SK-N-SH (cell line): ENCODE measurements at regions not wholly inside any gene's neighbourhood (a gene's known extent, or its start where the extent isn't known, plus 50 kb on each side); places are given as distances from the start of the nearest gene placed in this dataset.

Experiments
- CTCF ChIA-PET: fragments of 300-600, 350-600 bp; formaldehyde crosslinking; extraction: SDS; loops from one replicate; lab custom pipeline; 2021; lab: Yijun Ruan, JAX
- POLR2A ChIA-PET: fragments of 350-600 bp; sonication (Branson Sonifier 250); formaldehyde crosslinking; extraction: SDS; loops from one replicate; lab custom pipeline; 2020; ENCODE audit warnings: antibody characterized with exemption, inconsistent platforms; lab: Yijun Ruan, JAX
- DNase-seq: peaks from one replicate; pipeline ENCODE4 v3.0.0; 2012
- H2AFZ ChIP-seq: fragments of 200-600 bp; sonication (generic); 2 replicates; pipeline ENCODE4 v1.8.1; 2016; ENCODE audit warnings: antibody characterized with exemption, mild to moderate bottlenecking, low read depth
- H3F3A ChIP-seq: fragments of 200-600 bp; sonication (generic); replicated peaks from 2 replicates; pipeline ENCODE3; 2016; ENCODE audit warnings: antibody characterized with exemption, mild to moderate bottlenecking; ENCODE audit not compliant: insufficient read depth
- H3K27ac ChIP-seq, 2 experiments: fragments of 200-500 bp in 1 of 2; fragments of 200-600 bp in 1 of 2; sonication (Bioruptor generic) in 1 of 2; sonication (generic), shearing (Covaris generic) in 1 of 2; 2 replicates each; pipeline versions ENCODE4 v1.5.1 to v1.6.1; 2014 to 2016; ENCODE audit warnings: low read depth in 2 of 2, inconsistent platforms in 1 of 2, low read length in 1 of 2, mild to moderate bottlenecking in 1 of 2, mixed read lengths in 1 of 2
- H3K27me3 ChIP-seq: fragments of 200-600 bp; sonication (generic), shearing (Covaris generic); 2 replicates; pipeline ENCODE4 v1.6.1; 2016; ENCODE audit warnings: mixed run types; ENCODE audit not compliant: insufficient read depth
- H3K36me3 ChIP-seq, 2 experiments: fragments of 200-500 bp in 1 of 2; fragments of 200-600 bp in 1 of 2; sonication (Bioruptor generic) in 1 of 2; sonication (generic) in 1 of 2; replicated peaks in 1 of 2; 2 replicates each; pipeline versions ENCODE3 to v1.5.1; 2014 to 2016; ENCODE audit warnings: low read length in 1 of 2, mild to moderate bottlenecking in 1 of 2; ENCODE audit not compliant: insufficient read depth in 2 of 2, control insufficient read depth in 1 of 2
- H3K4me1 ChIP-seq, 2 experiments: fragments of 200-500 bp in 1 of 2; fragments of 200-600 bp in 1 of 2; sonication (Bioruptor generic) in 1 of 2; sonication (generic), shearing (Covaris generic) in 1 of 2; 2 replicates each; pipeline versions ENCODE4 v1.5.1 to v1.6.1; 2014 to 2016; ENCODE audit warnings: low read depth in 1 of 2, low read length in 1 of 2, mixed run types in 1 of 2; ENCODE audit not compliant: insufficient read depth in 2 of 2, control insufficient read depth in 1 of 2
- H3K4me2 ChIP-seq: fragments of 200-600 bp; sonication (generic), shearing (Covaris generic); 2 replicates; pipeline ENCODE4 v1.6.1; 2017; ENCODE audit warnings: mixed run types
- H3K4me3 ChIP-seq, 2 experiments: fragments of 200-500 bp in 1 of 2; fragments of 200-600 bp in 1 of 2; sonication (Bioruptor generic) in 1 of 2; sonication (generic), shearing (Covaris generic) in 1 of 2; 2 replicates each; pipeline versions ENCODE4 v1.5.1 to v1.8.1; 2014 to 2016; ENCODE audit warnings: low read depth in 2 of 2, inconsistent platforms in 1 of 2, low read length in 1 of 2, mild to moderate bottlenecking in 1 of 2, mixed read lengths in 1 of 2, moderate library complexity in 1 of 2
- H3K79me2 ChIP-seq: fragments of 200-600 bp; sonication (generic); 2 replicates; pipeline ENCODE4 v1.8.1; 2017; ENCODE audit warnings: mild to moderate bottlenecking; ENCODE audit not compliant: insufficient read depth
- H3K9ac ChIP-seq: fragments of 200-600 bp; sonication (generic); 2 replicates; pipeline ENCODE4 v1.6.1; 2017; ENCODE audit warnings: mixed run types
- H3K9me2 ChIP-seq: fragments of 200-600 bp; sonication (generic); 2 replicates; pipeline ENCODE4 v1.6.1; 2017; ENCODE audit warnings: mixed run types
- H3K9me3 ChIP-seq: fragments of 200-600 bp; sonication (generic); 2 replicates; pipeline ENCODE4 v1.6.1; 2017; ENCODE audit warnings: mixed run types, mild to moderate bottlenecking, moderate library complexity
- H4K20me1 ChIP-seq: fragments of 200-600 bp; sonication (generic); 2 replicates; pipeline ENCODE4 v1.6.1; 2017; ENCODE audit warnings: mild to moderate bottlenecking, mixed run types; ENCODE audit not compliant: insufficient read depth
- ELF1 ChIP-seq: IDR thresholded peaks from 2 replicates; pipeline ENCODE4 v1.4.0; 2012
- EP300 ChIP-seq, 2 experiments: IDR thresholded peaks; 2 replicates each; pipeline versions ENCODE4 v1.4.0 to v1.6.1; 2012; ENCODE audit warnings: borderline replicate concordance in 1 of 2, low read depth in 1 of 2, low read length in 1 of 2
- FOSL2 ChIP-seq: IDR thresholded peaks from 2 replicates; pipeline ENCODE4 v1.4.0; 2012; ENCODE audit warnings: low read depth, mild to moderate bottlenecking, moderate library complexity, borderline replicate concordance
- FOXJ3 ChIP-seq: sonication (generic); formaldehyde crosslinking; IDR thresholded peaks from 2 replicates; pipeline ENCODE4 v1.5.1; 2020; ENCODE audit warnings: mild to moderate bottlenecking, missing genetic modification reagents
- FOXM1 ChIP-seq: IDR thresholded peaks from 2 replicates; pipeline ENCODE4 v1.4.0; 2012; ENCODE audit warnings: low read depth, mild to moderate bottlenecking
- GABPA ChIP-seq: IDR thresholded peaks from 2 replicates; pipeline ENCODE4 v1.4.0; 2012; ENCODE audit warnings: low read depth, mild to moderate bottlenecking
- GATA2 ChIP-seq: sonication (generic); formaldehyde crosslinking; IDR thresholded peaks from 2 replicates; pipeline ENCODE4 v1.5.0; 2020; ENCODE audit warnings: mild to moderate bottlenecking, missing genetic modification reagents
- JUND ChIP-seq: IDR thresholded peaks from 2 replicates; pipeline ENCODE4 v1.4.0; 2012
- MEF2A ChIP-seq: IDR thresholded peaks from 2 replicates; pipeline ENCODE4 v1.4.0; 2012; ENCODE audit warnings: low read depth, borderline replicate concordance
- MXI1 ChIP-seq: IDR thresholded peaks from 2 replicates; pipeline ENCODE4 v1.6.1; 2012; ENCODE audit warnings: mild to moderate bottlenecking, low read depth, low read length, improper control_type of control experiment
- NRF1 ChIP-seq: IDR thresholded peaks from 2 replicates; pipeline ENCODE4 v1.6.1; 2012; ENCODE audit warnings: low read depth, mild to moderate bottlenecking, low read length
- POLR2AphosphoS5 ChIP-seq: IDR thresholded peaks from 2 replicates; pipeline ENCODE4 v1.6.1; 2012; ENCODE audit warnings: low read depth, low read length
- RFX5 ChIP-seq: IDR thresholded peaks from 2 replicates; pipeline ENCODE4 v1.6.1; 2012; ENCODE audit warnings: mild to moderate bottlenecking, improper control_type of control experiment, low read length
- RXRA ChIP-seq: IDR thresholded peaks from 2 replicates; pipeline ENCODE4 v1.4.0; 2012; ENCODE audit warnings: low read depth, mild to moderate bottlenecking, borderline replicate concordance
- SIN3A ChIP-seq: IDR thresholded peaks from 2 replicates; pipeline ENCODE4 v1.6.1; 2012; ENCODE audit warnings: low read depth, mild to moderate bottlenecking, low read length, moderate library complexity, borderline replicate concordance
- SMC3 ChIP-seq: IDR thresholded peaks from 2 replicates; pipeline ENCODE4 v1.6.1; 2012; ENCODE audit warnings: low read depth, low read length, improper control_type of control experiment
- TCF12 ChIP-seq: IDR thresholded peaks from 2 replicates; pipeline ENCODE4 v1.4.0; 2012
- YY1 ChIP-seq: IDR thresholded peaks from 2 replicates; pipeline ENCODE4 v1.4.0; 2012; ENCODE audit warnings: low read depth, mild to moderate bottlenecking
- WGBS: methylation state at CpG from one replicate; pipeline ENCODE4 v1.1.6; 2017; ENCODE audit warnings: low lambda C conversion rate; 5-methylcytosine and 5-hydroxymethylcytosine counted together
- TF ChIP-seq, protein P1 (sequence below): IDR thresholded peaks from 2 replicates; pipeline ENCODE4 v1.4.0; 2012; ENCODE audit warnings: low read depth
- TF ChIP-seq, protein P2 (sequence below): IDR thresholded peaks from 2 replicates; pipeline ENCODE4 v1.6.1; 2012; ENCODE audit warnings: mild to moderate bottlenecking, low read depth, low read length, moderate library complexity
- TF ChIP-seq, protein P3 (sequence below): IDR thresholded peaks from 2 replicates; pipeline ENCODE4 v1.4.0; 2012; ENCODE audit warnings: low read depth, borderline replicate concordance

DNA sequence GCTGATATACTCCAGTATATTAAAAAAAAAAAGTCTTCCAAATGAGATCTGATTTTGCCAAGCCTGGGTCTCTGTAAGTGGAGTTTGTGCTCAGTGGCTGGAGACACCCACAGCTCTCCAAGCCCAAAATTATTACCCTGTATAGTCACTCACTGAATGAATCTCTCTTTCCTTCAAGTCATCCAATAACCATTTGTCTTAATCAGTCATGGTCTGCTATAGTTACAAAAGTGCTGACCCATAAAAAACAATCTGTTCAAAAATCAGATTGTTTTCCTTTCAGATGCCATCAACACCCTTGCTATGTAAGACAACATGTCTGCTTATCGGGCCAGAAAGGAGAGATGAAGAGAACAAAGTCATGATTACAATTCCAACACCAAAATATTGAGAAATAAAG is 159.4 kb upstream of the FST start:
- Histone ChIP-seq H4K20me1 (no peaks in the 10 kb centered on the region), H3F3A (peaks cover 3% of the 10 kb centered on the region), H3K9ac (no peak overlapping the region), H3K27me3 (no peaks in the 10 kb centered on the region), H3K4me2 (no peak overlapping the region)
- POLR2A ChIA-PET: no interaction called here
- TF ChIP-seq RXRA (no peak), YY1 (no peak), FOXJ3 (CRISPR knock-in tag) (no peak), EP300 (IDR thresholded peaks at IDR 0.05; ENCODE audit: borderline replicate concordance in 1 of 2, low read depth in 1 of 2, low read length in 1 of 2) (no peak), SMC3 (no peak), JUND (no peak), SIN3A (no peak), TCF12 (no peak), GATA2 (CRISPR knock-in tag) (no peak), MXI1 (no peak), FOSL2 (no peak), GABPA (no peak), FOXM1 (no peak), MEF2A (no peak), POLR2AphosphoS5 (no peak)
- TF ChIP-seq, protein P1, sequence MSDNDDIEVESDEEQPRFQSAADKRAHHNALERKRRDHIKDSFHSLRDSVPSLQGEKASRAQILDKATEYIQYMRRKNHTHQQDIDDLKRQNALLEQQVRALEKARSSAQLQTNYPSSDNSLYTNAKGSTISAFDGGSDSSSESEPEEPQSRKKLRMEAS: no peak
- TF ChIP-seq, protein P2, sequence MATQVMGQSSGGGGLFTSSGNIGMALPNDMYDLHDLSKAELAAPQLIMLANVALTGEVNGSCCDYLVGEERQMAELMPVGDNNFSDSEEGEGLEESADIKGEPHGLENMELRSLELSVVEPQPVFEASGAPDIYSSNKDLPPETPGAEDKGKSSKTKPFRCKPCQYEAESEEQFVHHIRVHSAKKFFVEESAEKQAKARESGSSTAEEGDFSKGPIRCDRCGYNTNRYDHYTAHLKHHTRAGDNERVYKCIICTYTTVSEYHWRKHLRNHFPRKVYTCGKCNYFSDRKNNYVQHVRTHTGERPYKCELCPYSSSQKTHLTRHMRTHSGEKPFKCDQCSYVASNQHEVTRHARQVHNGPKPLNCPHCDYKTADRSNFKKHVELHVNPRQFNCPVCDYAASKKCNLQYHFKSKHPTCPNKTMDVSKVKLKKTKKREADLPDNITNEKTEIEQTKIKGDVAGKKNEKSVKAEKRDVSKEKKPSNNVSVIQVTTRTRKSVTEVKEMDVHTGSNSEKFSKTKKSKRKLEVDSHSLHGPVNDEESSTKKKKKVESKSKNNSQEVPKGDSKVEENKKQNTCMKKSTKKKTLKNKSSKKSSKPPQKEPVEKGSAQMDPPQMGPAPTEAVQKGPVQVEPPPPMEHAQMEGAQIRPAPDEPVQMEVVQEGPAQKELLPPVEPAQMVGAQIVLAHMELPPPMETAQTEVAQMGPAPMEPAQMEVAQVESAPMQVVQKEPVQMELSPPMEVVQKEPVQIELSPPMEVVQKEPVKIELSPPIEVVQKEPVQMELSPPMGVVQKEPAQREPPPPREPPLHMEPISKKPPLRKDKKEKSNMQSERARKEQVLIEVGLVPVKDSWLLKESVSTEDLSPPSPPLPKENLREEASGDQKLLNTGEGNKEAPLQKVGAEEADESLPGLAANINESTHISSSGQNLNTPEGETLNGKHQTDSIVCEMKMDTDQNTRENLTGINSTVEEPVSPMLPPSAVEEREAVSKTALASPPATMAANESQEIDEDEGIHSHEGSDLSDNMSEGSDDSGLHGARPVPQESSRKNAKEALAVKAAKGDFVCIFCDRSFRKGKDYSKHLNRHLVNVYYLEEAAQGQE: no peak
- TF ChIP-seq, all 33 proteins: peak for 0
- 53% methylated on average over 1 of the region's 1 CpG for WGBS
- Histone ChIP-seq H3K4me3 (no peak overlapping the region), H2AFZ (no peak overlapping the region), H3K36me3 (no peaks in the 10 kb centered on the region), H3K4me1 (no peaks in the 10 kb centered on the region; a peak in 1 of 4 replicates), H3K9me3 (no peaks in the 10 kb centered on the region), H3K79me2 (no peaks in the 10 kb centered on the region), H3K27ac (no peak overlapping the region), H3K9me2 (no peaks in the 10 kb centered on the region)
- no peak for DNase-seq
- CTCF ChIA-PET: no interaction called here

DNA sequence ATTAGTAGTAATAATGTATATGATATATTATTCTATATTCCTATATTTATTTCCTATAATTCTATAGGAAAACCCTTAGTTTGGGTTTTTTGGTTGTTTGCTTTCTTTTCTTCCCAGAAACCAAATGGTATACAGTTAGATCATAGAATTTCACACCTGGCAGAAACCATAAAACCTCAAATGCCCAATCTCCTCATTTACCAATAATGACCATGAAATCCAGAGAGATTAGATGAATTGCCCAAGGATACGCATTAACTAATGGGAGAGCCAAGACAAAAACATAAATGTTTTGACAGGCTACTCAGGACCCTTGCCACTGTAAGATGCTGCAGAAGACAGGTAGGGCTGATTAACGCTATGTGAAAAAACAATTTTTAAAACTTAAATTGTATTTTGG is 158.7 kb upstream of the FST start:
- ChIA-PET POLR2A (no interaction called here), CTCF (no interaction called here)
- no peak for TF ChIP-seq FOSL2
- no peak for TF ChIP-seq ELF1
- no peak for TF ChIP-seq MXI1
- TF ChIP-seq, protein P1: no peak
- no peak for TF ChIP-seq RXRA
- no peak for TF ChIP-seq NRF1
- no peak for TF ChIP-seq GABPA
- TF ChIP-seq GATA2 (CRISPR knock-in tag): no peak
- TF ChIP-seq RFX5: no peak
- TF ChIP-seq, protein P3, sequence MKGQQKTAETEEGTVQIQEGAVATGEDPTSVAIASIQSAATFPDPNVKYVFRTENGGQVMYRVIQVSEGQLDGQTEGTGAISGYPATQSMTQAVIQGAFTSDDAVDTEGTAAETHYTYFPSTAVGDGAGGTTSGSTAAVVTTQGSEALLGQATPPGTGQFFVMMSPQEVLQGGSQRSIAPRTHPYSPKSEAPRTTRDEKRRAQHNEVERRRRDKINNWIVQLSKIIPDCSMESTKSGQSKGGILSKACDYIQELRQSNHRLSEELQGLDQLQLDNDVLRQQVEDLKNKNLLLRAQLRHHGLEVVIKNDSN: no peak
- TF ChIP-seq SMC3: no peak

More for the DNA sequence above, 158.7 kb upstream of the FST start:
- DNase-seq: no peak
- no peak overlapping the region for H3K4me3 ChIP-seq
- no peaks in the 10 kb centered on the region for H3K9me2 ChIP-seq
- H3K4me2 ChIP-seq: no peak overlapping the region
- no peak overlapping the region for H3K27ac ChIP-seq
- H3F3A ChIP-seq: peaks cover 3% of the 10 kb centered on the region
- no peaks in the 10 kb centered on the region for H3K79me2 ChIP-seq
- H4K20me1 ChIP-seq: no peaks in the 10 kb centered on the region
- H3K27me3 ChIP-seq: no peaks in the 10 kb centered on the region
- H3K36me3 ChIP-seq: no peaks in the 10 kb centered on the region
- 84% methylated on average over 2 of the region's 2 CpGs for WGBS
- no peak overlapping the region for H2AFZ ChIP-seq
- no peaks in the 10 kb centered on the region for H3K9me3 ChIP-seq
- H3K9ac ChIP-seq: no peak overlapping the region
- no peaks in the 10 kb centered on the region; a peak in 1 of 4 replicates for H3K4me1 ChIP-seq
